ENCODE measurements at regions not wholly inside any gene's neighbourhood (a gene's known extent, or its start where the extent isn't known, plus 50 kb on each side); places are given as distances from the start of the nearest gene placed in this dataset.
"Not testable (repeated sequence)": the region's sequence is repeated elsewhere in the genome, so short reads cannot be mapped to it uniquely, and the experiment has no call there.

GRCh38 chr10:128178302-128178958 is 52.2 kb upstream of the MKI67 start:
- no peak for DNase-seq (ENCODE audit: low read depth in 4 of 4, low spot score in 2 of 4)

- DNase-seq (ENCODE audit: low read depth in 4 of 4, low spot score in 2 of 4) = no peak
Measured at GRCh38 chr10:128180843-128181242, 54.6 kb upstream of the MKI67 start.

GRCh38 chr10:128185627-128186026 is 59.4 kb upstream of the MKI67 start:
- DNase-seq (ENCODE audit: low read depth in 4 of 4, low spot score in 2 of 4) = no peak

- DNase-seq (ENCODE audit: low read depth in 4 of 4, low spot score in 2 of 4) = no peak
Measured at GRCh38 chr10:128186959-128187787, 61.0 kb upstream of the MKI67 start.

- no peak for DNase-seq (ENCODE audit: low read depth in 4 of 4, low spot score in 2 of 4)
Measured at GRCh38 chr10:128187788-128188185, 61.6 kb upstream of the MKI67 start.

- DNase-seq (ENCODE audit: low read depth in 4 of 4, low spot score in 2 of 4) = no peak
Measured at GRCh38 chr10:128189176-128189575, 63.0 kb upstream of the MKI67 start.

- no peak for DNase-seq (ENCODE audit: low read depth in 4 of 4, low spot score in 2 of 4)
Measured at GRCh38 chr10:128191847-128192246, 65.6 kb upstream of the MKI67 start.

GRCh38 chr10:128201826-128202225 is 75.6 kb upstream of the MKI67 start:
- DNase-seq (ENCODE audit: low read depth in 4 of 4, low spot score in 2 of 4) = not testable (repeated sequence)

- DNase-seq (ENCODE audit: low read depth in 4 of 4, low spot score in 2 of 4) = no peak
Measured at GRCh38 chr10:128203028-128203427, 76.8 kb upstream of the MKI67 start.

- DNase-seq (ENCODE audit: low read depth in 4 of 4, low spot score in 2 of 4) = not testable (repeated sequence)
Measured at GRCh38 chr10:128205591-128205990, 79.4 kb upstream of the MKI67 start.

- no peak for DNase-seq (ENCODE audit: low read depth in 4 of 4, low spot score in 2 of 4)
Measured at GRCh38 chr10:128206676-128207075, 80.5 kb upstream of the MKI67 start.

- no peak for DNase-seq (ENCODE audit: low read depth in 4 of 4, low spot score in 2 of 4)
Measured at GRCh38 chr10:128209862-128210214, 83.6 kb upstream of the MKI67 start.

- peak in 3 of 4 donors; percentile 15 to 28 (median 24) for DNase-seq (ENCODE audit: low read depth in 4 of 4, low spot score in 2 of 4)
Measured at GRCh38 chr10:128210215-128211063, 84.2 kb upstream of the MKI67 start.

GRCh38 chr10:128211064-128211504 is 84.9 kb upstream of the MKI67 start:
- no peak for DNase-seq (ENCODE audit: low read depth in 4 of 4, low spot score in 2 of 4)

- peak; percentile 31 to 73 (median 64) for DNase-seq (ENCODE audit: low read depth in 4 of 4, low spot score in 2 of 4)
Measured at GRCh38 chr10:128211953-128212727, 85.9 kb upstream of the MKI67 start.

- no peak for DNase-seq (ENCODE audit: low read depth in 4 of 4, low spot score in 2 of 4)
Measured at GRCh38 chr10:128213156-128213555, 86.9 kb upstream of the MKI67 start.

- no peak for DNase-seq (ENCODE audit: low read depth in 4 of 4, low spot score in 2 of 4)
Measured at GRCh38 chr10:128215733-128216132, 89.5 kb upstream of the MKI67 start.

- DNase-seq (ENCODE audit: low read depth in 4 of 4, low spot score in 2 of 4) = no peak
Measured at GRCh38 chr10:128217136-128217535, 90.9 kb upstream of the MKI67 start.

- no peak for DNase-seq (ENCODE audit: low read depth in 4 of 4, low spot score in 2 of 4)
Measured at GRCh38 chr10:128218161-128218560, 91.9 kb upstream of the MKI67 start.

GRCh38 chr10:128219295-128219694 is 93.1 kb upstream of the MKI67 start:
- DNase-seq (ENCODE audit: low read depth in 4 of 4, low spot score in 2 of 4) = no peak
